Thoracic aorta (tissue), 2 donors: ENCODE measurements at regions not wholly inside any gene's neighbourhood (a gene's known extent, or its start where the extent isn't known, plus 50 kb on each side); places are given as distances from the start of the nearest gene placed in this dataset.
"Not testable (repeated sequence)": the region's sequence is repeated elsewhere in the genome, so short reads cannot be mapped to it uniquely, and the experiment has no call there.

Experiments
- ATAC-seq: fragments of 150-250 bp; one replicate; pipeline ENCODE4 v1.8.0; 2017; ENCODE audit warnings: low read depth; ENCODE audit not compliant: insufficient number of reproducible peaks, low FRiP score
- DNase-seq: peaks from one replicate; pipeline ENCODE4 v3.0.0-alpha.2; 2020; ENCODE audit warnings: low spot score
- H3K27ac ChIP-seq, 2 donors: fragments of 200-600 bp; sonication (generic); 1 replicate in 1 of 2; 2 replicates in 1 of 2; pipeline ENCODE4 v1.5.1; 2016; ENCODE audit warnings: mild to moderate bottlenecking in 2 of 2, moderate library complexity in 2 of 2
- H3K27me3 ChIP-seq: fragments of 200-600 bp; sonication (generic); replicated peaks from 2 replicates; pipeline ENCODE4 v1.6.0; 2016; ENCODE audit warnings: mild to moderate bottlenecking; ENCODE audit not compliant: insufficient read depth
- H3K36me3 ChIP-seq: fragments of 200-600 bp; sonication (generic); one replicate; pipeline ENCODE4 v1.5.1; 2016
- H3K4me1 ChIP-seq, 2 donors: fragments of 200-600 bp; sonication (generic); 1 replicate in 1 of 2; 2 replicates in 1 of 2; pipeline versions ENCODE4 v1.5.1 to v1.6.0; 2016; ENCODE audit warnings: low read depth in 2 of 2, mild to moderate bottlenecking in 1 of 2; ENCODE audit not compliant: control insufficient read depth in 1 of 2
- H3K4me3 ChIP-seq: fragments of 200-600 bp; sonication (generic); 2 replicates; pipeline ENCODE4 v1.5.1; 2016; ENCODE audit warnings: mild to moderate bottlenecking
- H3K9me3 ChIP-seq: fragments of 200-600 bp; sonication (generic); 2 replicates; pipeline ENCODE4 v1.5.1; 2016
- CTCF ChIP-seq: fragments of 200-600 bp; sonication (generic); IDR thresholded peaks from one replicate; pipeline ENCODE4 v1.5.1; 2019; ENCODE audit warnings: antibody characterized with exemption

- no peaks in the 10 kb centered on the region for H3K4me1 ChIP-seq
- H3K4me3 ChIP-seq, result no peak overlapping the region
- no peak overlapping the region for H3K27ac ChIP-seq
- H3K36me3 ChIP-seq, result no peaks in the 10 kb centered on the region
- no peaks in the 10 kb centered on the region for H3K27me3 ChIP-seq
- DNase-seq (no peak), ATAC-seq (no peak)
- no peak for TF ChIP-seq CTCF
- no peaks in the 10 kb centered on the region for H3K9me3 ChIP-seq
These were observed 52.7 kb upstream of the NEIL3 start for GRCh38 chr4:177256950-177257349.

GRCh38 chr4:177259466-177259865 lies 50.2 kb upstream of the NEIL3 start:
- H3K27me3 ChIP-seq, H3K27ac ChIP-seq, H3K9me3 ChIP-seq, ATAC-seq, DNase-seq, H3K4me3 ChIP-seq, H3K36me3 ChIP-seq, H3K4me1 ChIP-seq: not testable (repeated sequence)
